Calu3 (cell line): ENCODE measurements at regions not wholly inside any gene's neighbourhood (a gene's known extent, or its start where the extent isn't known, plus 50 kb on each side); places are given as distances from the start of the nearest gene placed in this dataset.

Experiments used
- BruUV-seq: library from RNA; stranded (reverse); fragments of 400-500 nt; replicated peaks from 2 replicates; lab custom pipeline; 2021; lab: Mats Ljungman, UMichigan
- CTCF ChIA-PET: fragments of 300-600 bp; sonication (Branson Sonifier 250); formaldehyde crosslinking; loops from one replicate; lab custom pipeline; 2022; ENCODE audit warnings: antibody characterized with exemption; lab: Charles Lee
- DNase-seq: peaks from one replicate; pipeline ENCODE4 v3.0.0; 2022
- H3K27ac Mint-ChIP-seq: one replicate; pipeline ENCODE4 v1.8.0; 2022; ENCODE audit warnings: mixed read lengths; ENCODE audit not compliant: unreplicated experiment
- H3K27me3 Mint-ChIP-seq: one replicate; pipeline ENCODE4 v1.8.0; 2022; ENCODE audit warnings: mixed read lengths; ENCODE audit not compliant: unreplicated experiment
- H3K36me3 Mint-ChIP-seq: one replicate; pipeline ENCODE4 v1.8.0; 2022; ENCODE audit warnings: mild to moderate bottlenecking, moderate library complexity, mixed read lengths; ENCODE audit not compliant: insufficient read depth, unreplicated experiment
- H3K4me1 Mint-ChIP-seq: one replicate; pipeline ENCODE4 v1.8.0; 2022; ENCODE audit warnings: mild to moderate bottlenecking, low read depth, mixed read lengths; ENCODE audit not compliant: unreplicated experiment
- H3K4me3 Mint-ChIP-seq: one replicate; pipeline ENCODE4 v1.8.0; 2022; ENCODE audit warnings: mild to moderate bottlenecking, low read depth, moderate library complexity, mixed read lengths; ENCODE audit not compliant: unreplicated experiment
- H3K9me3 Mint-ChIP-seq: one replicate; pipeline ENCODE4 v1.8.0; 2022; ENCODE audit warnings: low read depth, mixed read lengths; ENCODE audit not compliant: unreplicated experiment
- CTCF ChIP-seq: fragments of 200-600 bp; IDR thresholded peaks from one replicate; pipeline ENCODE4 v1.8.0; 2022; ENCODE audit warnings: antibody characterized with exemption; ENCODE audit not compliant: unreplicated experiment
- intact Hi-C: fragments of 100-400 bp; cut with micrococcal nuclease; formaldehyde crosslinking; loops from one replicate; pipeline ENCODE4 v1.10.0; 2022; ENCODE audit not compliant: unreplicated experiment

- DNase-seq: no peak
- Mint-ChIP-seq H3K4me1 (no peaks in the 10 kb centered on the region), H3K4me3 (no peak overlapping the region), H3K9me3 (peaks cover 4% of the 10 kb centered on the region), H3K27ac (no peak overlapping the region), H3K36me3 (no peaks in the 10 kb centered on the region), H3K27me3 (no peaks in the 10 kb centered on the region)
- intact Hi-C loops: no loop called here
- CTCF ChIA-PET: no interaction called here
- BruUV-seq: no TSS peak
- TF ChIP-seq CTCF: no peak
Measured at GRCh38 chr2:139854769-139855483, 1074.7 kb upstream of the NXPH2 start.

- H3K27me3 Mint-ChIP-seq: no peaks in the 10 kb centered on the region
- no peak overlapping the region for H3K4me3 Mint-ChIP-seq
- no peak for TF ChIP-seq CTCF
- intact Hi-C loops: no loop called here
- CTCF ChIA-PET: no interaction called here
- H3K36me3 Mint-ChIP-seq: no peaks in the 10 kb centered on the region
- H3K4me1 Mint-ChIP-seq: no peaks in the 10 kb centered on the region
- H3K27ac Mint-ChIP-seq: no peak overlapping the region
- BruUV-seq: no TSS peak
- DNase-seq: no peak
- peaks cover 7% of the 10 kb centered on the region for H3K9me3 Mint-ChIP-seq
Measured at GRCh38 chr2:139850254-139850890, 1070.2 kb upstream of the NXPH2 start.

GRCh38 chr2:139836769-139837168 is 1056.6 kb upstream of the NXPH2 start:
- H3K36me3 Mint-ChIP-seq: no peaks in the 10 kb centered on the region
- H3K9me3 Mint-ChIP-seq: peaks cover 6% of the 10 kb centered on the region
- no peaks in the 10 kb centered on the region for H3K4me1 Mint-ChIP-seq

GRCh38 chr2:139835101-139835500 is 1054.9 kb upstream of the NXPH2 start:
- Mint-ChIP-seq H3K27ac (no peak overlapping the region), H3K27me3 (no peaks in the 10 kb centered on the region), H3K4me3 (no peak overlapping the region), H3K4me1 (no peaks in the 10 kb centered on the region), H3K9me3 (peaks cover 6% of the 10 kb centered on the region), H3K36me3 (no peaks in the 10 kb centered on the region)
- TF ChIP-seq CTCF: no peak
- no TSS peak for BruUV-seq
- intact Hi-C loops: no loop called here
- no peak for DNase-seq
- CTCF ChIA-PET: no interaction called here

More at GRCh38 chr2:139836769-139837168, 1056.6 kb upstream of the NXPH2 start:
- TF ChIP-seq CTCF: no peak
- Mint-ChIP-seq H3K27me3 (no peaks in the 10 kb centered on the region), H3K4me3 (no peak overlapping the region), H3K27ac (no peak overlapping the region)
- BruUV-seq: no TSS peak
- no peak for DNase-seq
- intact Hi-C loops: no loop called here
- CTCF ChIA-PET: no interaction called here
